ENCODE measurements at regions not wholly inside any gene's neighbourhood (a gene's known extent, or its start where the extent isn't known, plus 50 kb on each side); places are given as distances from the start of the nearest gene placed in this dataset.

DNA sequence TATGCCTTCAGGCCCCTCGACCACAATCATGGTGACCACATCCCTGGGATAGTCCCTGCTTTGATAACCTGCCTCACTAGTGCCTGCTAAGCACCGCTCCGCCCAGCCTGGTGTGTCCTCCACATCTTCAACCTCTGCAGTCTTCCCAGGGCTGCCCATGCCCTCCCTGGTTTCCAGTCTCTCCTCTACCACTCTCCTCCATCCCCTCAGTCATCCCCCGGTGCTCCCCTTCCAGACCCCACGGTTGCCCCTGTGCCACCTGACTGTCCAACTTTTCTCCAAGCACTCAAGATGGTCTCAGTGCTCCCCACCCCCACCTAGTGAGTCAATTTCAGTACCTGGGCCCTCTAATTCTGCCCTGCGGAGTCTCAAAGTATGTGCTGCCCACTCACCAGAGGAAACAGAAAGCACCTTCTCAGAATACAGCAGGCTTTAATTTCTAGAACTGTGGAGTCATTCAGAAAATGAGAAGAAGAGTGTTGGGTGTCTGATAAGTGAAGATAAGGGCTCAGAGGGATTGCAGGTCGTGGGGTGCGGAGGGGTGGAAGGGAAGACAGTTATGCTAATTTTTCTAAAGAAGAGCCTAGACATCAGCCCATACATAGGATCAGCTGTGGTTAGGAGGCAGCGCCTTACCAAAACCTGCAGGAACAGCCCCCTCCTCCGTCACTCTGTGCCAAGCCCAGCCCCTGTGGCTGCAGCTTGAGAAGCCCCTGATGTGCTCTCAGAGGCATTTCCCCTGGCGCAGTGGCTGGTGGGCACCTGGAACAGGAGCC, 53.6 kb upstream of the CAB39 start:
- H3K9me3 ChIP-seq (replicated peaks): no peaks in the 10 kb centered on the region
- no peak overlapping the region for H3K4me3 ChIP-seq
- H3K27ac ChIP-seq (replicated peaks): peak overlapping the region; percentile 34
- H3K27me3 ChIP-seq (ENCODE audit: low read depth): no peaks in the 10 kb centered on the region
- no peak for DNase-seq
- intact Hi-C loops (cut with micrococcal nuclease): no loop called here
- no peak for TF ChIP-seq CTCF (IDR thresholded peaks at IDR 0.05; ENCODE audit: borderline replicate concordance)
- H3K4me1 ChIP-seq: peaks cover 11% of the 10 kb centered on the region
- H3K36me3 ChIP-seq: no peaks in the 10 kb centered on the region

DNA sequence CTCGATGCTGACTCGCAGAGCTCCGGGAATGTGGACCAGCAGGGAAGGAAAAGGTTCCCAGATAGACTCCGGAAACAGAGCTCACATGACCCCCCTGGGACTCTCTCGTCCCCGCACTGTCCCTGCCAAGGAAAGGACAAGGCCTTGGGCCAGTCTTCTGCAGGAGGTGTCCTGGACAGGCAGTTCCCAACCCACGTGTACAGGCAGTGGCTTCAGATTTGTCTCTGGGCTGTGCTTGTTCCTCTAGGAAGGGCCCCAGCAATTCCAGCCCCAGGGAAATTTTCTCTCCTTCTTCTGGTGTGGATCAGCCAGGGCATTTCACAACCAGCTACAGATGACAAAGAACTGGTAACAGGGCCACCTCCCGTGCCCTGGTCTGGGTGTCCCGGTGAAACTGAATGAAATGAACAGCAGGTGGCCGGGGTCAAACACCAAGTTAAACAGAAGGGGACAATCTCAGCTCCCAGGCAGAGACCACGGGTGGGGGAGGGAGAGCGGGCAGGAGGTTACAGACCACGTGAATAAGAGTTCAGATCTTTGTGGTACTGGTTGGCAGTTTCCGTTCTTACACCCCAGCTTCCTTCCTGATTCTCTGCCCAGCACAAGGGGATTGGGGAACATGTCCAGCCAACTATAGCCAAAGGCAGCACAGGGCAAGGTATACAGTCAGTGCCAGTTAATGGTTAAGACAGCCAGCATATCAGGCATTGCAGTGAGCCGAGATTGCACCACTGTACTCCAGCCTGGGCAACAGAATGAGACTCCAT, 52.2 kb upstream of the CAB39 start:
- no peak for TF ChIP-seq CTCF (IDR thresholded peaks at IDR 0.05; ENCODE audit: borderline replicate concordance)
- H3K27ac ChIP-seq (replicated peaks): peak overlapping the region; percentile 34
- peak; percentile 60 for DNase-seq
- H3K36me3 ChIP-seq: no peaks in the 10 kb centered on the region
- no peak overlapping the region for H3K4me3 ChIP-seq
- intact Hi-C loops (cut with micrococcal nuclease): no loop called here
- peaks cover 17% of the 10 kb centered on the region for H3K4me1 ChIP-seq
- H3K27me3 ChIP-seq (ENCODE audit: low read depth): no peaks in the 10 kb centered on the region
- no peaks in the 10 kb centered on the region for H3K9me3 ChIP-seq (replicated peaks)

DNA sequence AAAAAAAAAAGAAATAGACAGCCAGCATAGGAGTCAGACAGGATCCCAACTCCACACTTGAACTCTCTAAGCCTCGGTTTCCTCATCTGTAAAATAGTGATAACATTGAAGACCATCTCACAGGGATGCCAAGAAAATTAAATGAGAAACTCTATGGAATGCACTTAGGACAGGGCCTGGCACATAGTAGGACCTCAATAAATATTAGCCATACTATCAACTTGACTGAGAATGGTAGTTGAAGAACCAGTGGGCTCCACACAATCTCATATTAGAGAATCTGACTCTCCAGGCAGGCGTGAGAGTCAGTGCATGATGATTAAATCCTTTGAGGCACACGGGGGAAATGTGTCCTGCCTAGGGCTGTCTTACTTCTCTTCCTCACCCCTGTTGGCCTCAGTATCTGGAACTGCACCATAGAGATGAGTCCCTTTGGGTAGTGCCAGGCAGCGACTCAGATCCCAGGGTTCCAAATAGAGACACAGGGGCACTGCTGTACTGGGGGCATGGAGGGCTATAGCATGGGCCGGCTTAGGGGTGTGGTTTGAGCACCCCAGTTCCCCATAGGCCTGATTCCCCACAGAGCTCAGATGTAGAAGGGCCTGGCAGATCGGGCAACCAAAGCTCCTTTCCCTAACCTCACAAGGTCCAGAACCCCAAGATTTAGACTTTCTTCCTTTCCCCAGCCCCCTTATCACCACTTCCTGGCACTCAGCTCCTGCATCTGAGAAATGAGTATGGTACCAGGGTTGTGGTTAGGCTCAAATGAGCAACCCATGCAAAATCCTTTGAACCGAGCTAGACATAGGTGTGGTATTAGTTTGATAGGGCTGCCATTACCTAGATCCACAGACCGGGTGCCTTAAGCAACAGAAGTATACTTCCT, 51.3 kb upstream of the CAB39 start:
- Histone ChIP-seq H3K9me3 (replicated peaks) (no peaks in the 10 kb centered on the region), H3K27ac (replicated peaks) (peak overlapping the region; percentile 34), H3K4me3 (no peak overlapping the region), H3K36me3 (no peaks in the 10 kb centered on the region), H3K4me1 (peaks cover 17% of the 10 kb centered on the region), H3K27me3 (ENCODE audit: low read depth) (no peaks in the 10 kb centered on the region)
- no peak for DNase-seq
- intact Hi-C loops (cut with micrococcal nuclease): no loop called here
- no peak for TF ChIP-seq CTCF (IDR thresholded peaks at IDR 0.05; ENCODE audit: borderline replicate concordance)
